Keratinocyte (primary cell): ENCODE measurements at regions not wholly inside any gene's neighbourhood (a gene's known extent, or its start where the extent isn't known, plus 50 kb on each side); places are given as distances from the start of the nearest gene placed in this dataset.
"Not testable (repeated sequence)": the region's sequence is repeated elsewhere in the genome, so short reads cannot be mapped to it uniquely, and the experiment has no call there.

ENCODE experiments used
- DNase-seq: peaks from one replicate; pipeline ENCODE4 v3.0.0-alpha.2; 2011; ENCODE audit warnings: low read depth, missing footprints, low spot score
- FAIRE-seq: peaks from 2 replicates; lab custom pipeline; 2011; peaks lifted over from hg19 to GRCh38; lab: Jason Lieb, UNC
- H2AFZ ChIP-seq: 2 replicates; pipeline ENCODE4 v1.6.0; 2012; ENCODE audit warnings: low read length, control low read depth, inconsistent platforms; ENCODE audit not compliant: control insufficient read depth
- H3K27ac ChIP-seq: 2 replicates; pipeline ENCODE4 v1.5.1; 2011; ENCODE audit warnings: low read length; ENCODE audit not compliant: control insufficient read depth, insufficient read depth
- H3K27me3 ChIP-seq: 3 replicates; pipeline ENCODE4 v1.6.0; 2011; ENCODE audit warnings: low read length; ENCODE audit not compliant: control insufficient read depth, insufficient read depth; ENCODE audit errors: extremely low read depth
- H3K36me3 ChIP-seq, 2 experiments: 2 replicates in 1 of 2; 3 replicates in 1 of 2; pipeline ENCODE4 v1.5.1; 2011; ENCODE audit warnings: low read length in 2 of 2, mild to moderate bottlenecking in 1 of 2; ENCODE audit not compliant: control insufficient read depth in 2 of 2, insufficient read depth in 2 of 2; ENCODE audit errors: extremely low read depth in 1 of 2
- H3K4me1 ChIP-seq: 3 replicates; pipeline ENCODE4 v1.5.1; 2011; ENCODE audit warnings: low read length; ENCODE audit not compliant: control insufficient read depth, insufficient read depth; ENCODE audit errors: extremely low read depth
- H3K4me2 ChIP-seq: 3 replicates; pipeline ENCODE4 v1.6.0; 2011; ENCODE audit warnings: low read depth, low read length; ENCODE audit not compliant: control insufficient read depth, insufficient read depth; ENCODE audit errors: extremely low read depth
- H3K4me3 ChIP-seq, 3 experiments: fragments of 200-600 bp in 1 of 3; sonication (generic) in 1 of 3; 2 replicates in 2 of 3; 3 replicates in 1 of 3; pipeline ENCODE4 v1.5.1; 2011 to 2016; ENCODE audit warnings: low read length in 3 of 3, mild to moderate bottlenecking in 3 of 3, control low read depth in 2 of 3, inconsistent platforms in 1 of 3, low read depth in 1 of 3, mixed read lengths in 1 of 3, mixed run types in 1 of 3, moderate library complexity in 1 of 3; ENCODE audit not compliant: control insufficient read depth in 2 of 3, insufficient read depth in 2 of 3; ENCODE audit errors: extremely low read depth in 1 of 3
- H3K79me2 ChIP-seq: 2 replicates; pipeline ENCODE4 v1.6.0; 2012; ENCODE audit warnings: low read length; ENCODE audit not compliant: control insufficient read depth, insufficient read depth
- H3K9ac ChIP-seq: 3 replicates; pipeline ENCODE4 v1.6.0; 2011; ENCODE audit warnings: low read length; ENCODE audit not compliant: control insufficient read depth, insufficient read depth; ENCODE audit errors: extremely low read depth
- H3K9me1 ChIP-seq: 3 replicates; pipeline ENCODE4 v1.6.0; 2011; ENCODE audit warnings: low read length; ENCODE audit not compliant: control insufficient read depth, insufficient read depth; ENCODE audit errors: extremely low read depth
- H3K9me3 ChIP-seq: 2 replicates; pipeline ENCODE4 v1.5.1; 2012; ENCODE audit warnings: low read depth, low read length; ENCODE audit not compliant: control insufficient read depth
- H4K20me1 ChIP-seq: 3 replicates; pipeline ENCODE4 v1.6.0; 2011; ENCODE audit warnings: low read length; ENCODE audit not compliant: control insufficient read depth, insufficient read depth; ENCODE audit errors: extremely low read depth
- dilution Hi-C: fragments of 300-500 bp; cut with MboI; formaldehyde crosslinking; loops from one replicate; pipeline ENCODE4 v1.7.0; 2020; ENCODE audit warnings: low sequenced_read_pairs; ENCODE audit not compliant: extremely low pct_ligation_motif_present
- TF ChIP-seq, protein P1 (sequence below), 3 experiments: IDR thresholded peaks in 1 of 3; conservative IDR thresholded peaks in 1 of 3; optimal IDR thresholded peaks in 1 of 3; 2 replicates in 2 of 3; 3 replicates in 1 of 3; pipeline versions ENCODE3 to v1.5.1; 2011; ENCODE audit warnings: low read length in 3 of 3, mild to moderate bottlenecking in 3 of 3, moderate library complexity in 2 of 3, control low read depth in 1 of 3, inconsistent platforms in 1 of 3; ENCODE audit not compliant: insufficient read depth in 2 of 3; ENCODE audit errors: extremely low read depth in 1 of 3

DNA sequence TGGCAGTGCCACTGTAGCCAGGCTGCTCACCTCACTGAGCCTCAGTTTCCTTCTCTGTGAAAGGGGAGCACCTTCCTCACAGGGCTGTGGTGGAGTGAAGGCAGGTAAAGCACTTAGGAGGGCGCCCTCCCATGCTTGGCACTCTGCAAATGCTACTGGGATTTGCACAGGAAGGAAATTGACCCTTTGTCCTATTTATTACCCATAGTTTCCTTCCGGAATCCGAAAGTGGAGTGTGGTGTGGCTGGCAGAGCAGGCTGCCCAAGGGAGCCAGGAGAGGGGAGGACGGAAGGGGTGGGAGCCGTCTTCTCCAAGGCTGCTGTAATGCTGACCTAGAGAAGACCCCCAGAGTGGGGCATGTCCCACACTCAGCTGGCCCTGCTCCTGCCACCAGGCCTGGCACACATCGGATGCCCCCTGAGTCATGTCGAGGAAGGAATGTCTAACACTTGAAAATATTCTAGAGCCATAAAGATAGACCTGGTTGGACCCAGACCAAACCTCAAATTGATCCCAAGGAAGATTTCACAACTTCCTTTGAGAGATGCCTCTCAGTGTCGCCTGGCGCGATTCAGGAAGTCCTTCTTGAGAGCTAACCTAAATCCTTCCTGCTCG, 107.3 kb downstream of the TNFRSF13B start:
- H3K27ac ChIP-seq, H3K9me1 ChIP-seq, H4K20me1 ChIP-seq, DNase-seq, H3K9ac ChIP-seq, dilution Hi-C loops, H3K9me3 ChIP-seq, H3K36me3 ChIP-seq, H3K4me2 ChIP-seq, H3K27me3 ChIP-seq, H3K4me3 ChIP-seq, H3K79me2 ChIP-seq, H2AFZ ChIP-seq: not testable (repeated sequence)
- peak; percentile 13 for FAIRE-seq
- peaks cover 14% of the 10 kb centered on the region for H3K4me1 ChIP-seq

DNA sequence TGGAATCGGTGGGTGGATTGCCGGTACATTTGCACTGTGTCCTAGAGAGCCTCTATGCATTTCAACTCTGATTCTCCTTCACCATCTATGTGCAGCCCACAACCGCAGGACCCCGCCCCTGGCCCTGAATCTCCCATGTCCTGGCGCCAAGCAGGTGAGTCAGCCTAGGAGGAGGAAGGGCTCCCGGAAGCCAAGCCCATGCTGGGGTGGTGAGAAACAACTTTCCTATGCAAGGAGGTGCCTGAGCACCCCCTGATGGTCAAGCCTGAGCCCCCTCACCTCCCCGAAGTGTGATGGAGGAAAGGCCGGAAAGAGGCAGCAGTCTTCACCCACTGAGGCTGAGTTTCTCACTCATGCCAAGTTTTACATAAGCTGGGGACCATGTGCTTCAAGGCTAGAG, 110.8 kb downstream of the TNFRSF13B start:
- H3K4me3 ChIP-seq, H3K27ac ChIP-seq, H3K9ac ChIP-seq, H3K9me1 ChIP-seq, dilution Hi-C loops, H3K36me3 ChIP-seq, H4K20me1 ChIP-seq, H3K9me3 ChIP-seq, H3K79me2 ChIP-seq, H3K27me3 ChIP-seq, H2AFZ ChIP-seq: not testable (repeated sequence)
- Histone ChIP-seq H3K4me2 (peak overlapping the region; percentile 35), H3K4me1 (peaks cover 14% of the 10 kb centered on the region)
- DNase-seq (peak; percentile 15), FAIRE-seq (peak; percentile 46)
- TF ChIP-seq, protein P1, sequence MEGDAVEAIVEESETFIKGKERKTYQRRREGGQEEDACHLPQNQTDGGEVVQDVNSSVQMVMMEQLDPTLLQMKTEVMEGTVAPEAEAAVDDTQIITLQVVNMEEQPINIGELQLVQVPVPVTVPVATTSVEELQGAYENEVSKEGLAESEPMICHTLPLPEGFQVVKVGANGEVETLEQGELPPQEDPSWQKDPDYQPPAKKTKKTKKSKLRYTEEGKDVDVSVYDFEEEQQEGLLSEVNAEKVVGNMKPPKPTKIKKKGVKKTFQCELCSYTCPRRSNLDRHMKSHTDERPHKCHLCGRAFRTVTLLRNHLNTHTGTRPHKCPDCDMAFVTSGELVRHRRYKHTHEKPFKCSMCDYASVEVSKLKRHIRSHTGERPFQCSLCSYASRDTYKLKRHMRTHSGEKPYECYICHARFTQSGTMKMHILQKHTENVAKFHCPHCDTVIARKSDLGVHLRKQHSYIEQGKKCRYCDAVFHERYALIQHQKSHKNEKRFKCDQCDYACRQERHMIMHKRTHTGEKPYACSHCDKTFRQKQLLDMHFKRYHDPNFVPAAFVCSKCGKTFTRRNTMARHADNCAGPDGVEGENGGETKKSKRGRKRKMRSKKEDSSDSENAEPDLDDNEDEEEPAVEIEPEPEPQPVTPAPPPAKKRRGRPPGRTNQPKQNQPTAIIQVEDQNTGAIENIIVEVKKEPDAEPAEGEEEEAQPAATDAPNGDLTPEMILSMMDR (optimal IDR thresholded peaks at IDR 0.05 in 1 of 3, IDR thresholded peaks at IDR 0.05 in 1 of 3, conservative IDR thresholded peaks at IDR 0.05 in 1 of 3; ENCODE audit: extremely low read depth in 1 of 3, insufficient read depth in 2 of 3, low read length in 3 of 3): peak; percentile 22 to 52 (median 30)

DNA sequence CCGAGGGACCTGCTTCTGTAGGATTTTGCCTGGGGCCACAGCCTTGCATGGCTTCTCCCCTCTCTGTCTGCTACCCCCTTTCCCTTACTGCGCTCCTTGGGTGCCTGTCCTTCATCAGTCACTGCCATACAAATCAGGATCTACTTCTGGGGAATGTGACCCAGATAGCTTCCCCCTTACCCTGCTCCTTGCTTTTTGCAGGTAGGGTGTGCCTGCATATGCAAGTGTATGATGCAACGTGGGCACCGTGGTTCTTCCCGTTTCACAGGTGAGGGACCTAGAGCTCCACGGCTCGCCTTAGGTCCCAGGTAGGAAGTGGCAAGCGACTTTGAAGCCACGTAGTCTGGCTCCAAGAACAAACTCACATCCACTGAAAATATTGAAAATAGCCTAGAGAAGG, 111.5 kb downstream of the TNFRSF13B start:
- peak overlapping the region; percentile 35 for H3K4me2 ChIP-seq
- H2AFZ ChIP-seq, H3K4me3 ChIP-seq, FAIRE-seq, H3K9me1 ChIP-seq, H3K27ac ChIP-seq, H3K27me3 ChIP-seq, dilution Hi-C loops, H3K9ac ChIP-seq, H3K9me3 ChIP-seq, H3K79me2 ChIP-seq, H4K20me1 ChIP-seq, H3K36me3 ChIP-seq, DNase-seq: not testable (repeated sequence)
- H3K4me1 ChIP-seq: peaks cover 10% of the 10 kb centered on the region

DNA sequence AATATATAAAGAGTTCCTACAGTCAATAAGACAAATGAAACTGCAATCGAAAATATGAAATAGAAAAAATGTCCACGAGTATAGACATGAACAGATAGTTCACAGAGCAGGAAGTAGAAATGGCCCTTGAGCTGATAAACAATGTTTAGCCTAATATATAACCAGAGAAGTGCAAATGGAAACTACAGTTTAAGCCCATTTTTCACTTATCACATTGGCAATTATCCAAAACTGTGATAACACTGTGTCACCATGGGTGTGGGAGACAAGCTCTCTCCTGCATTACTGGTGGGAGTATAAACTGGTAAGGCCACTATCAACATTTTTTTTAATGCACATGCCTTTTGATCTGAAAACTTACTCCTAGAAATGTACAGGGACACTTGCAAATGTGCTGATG, 112.4 kb downstream of the TNFRSF13B start:
- H3K9ac ChIP-seq, H3K79me2 ChIP-seq, H2AFZ ChIP-seq, H3K4me3 ChIP-seq, H3K27me3 ChIP-seq, H3K4me2 ChIP-seq, DNase-seq, H3K27ac ChIP-seq, FAIRE-seq, H3K36me3 ChIP-seq, dilution Hi-C loops, H3K9me1 ChIP-seq, H3K9me3 ChIP-seq, H4K20me1 ChIP-seq: not testable (repeated sequence)
- peaks cover 10% of the 10 kb centered on the region for H3K4me1 ChIP-seq
